GM06990 (cell line): ENCODE measurements at regions not wholly inside any gene's neighbourhood (a gene's known extent, or its start where the extent isn't known, plus 50 kb on each side); places are given as distances from the start of the nearest gene placed in this dataset.

ENCODE experiments used
- DNase-seq: peaks from one replicate; pipeline ENCODE4 v3.0.0-alpha.2; 2011; ENCODE audit not compliant: insufficient read length; ENCODE audit errors: extremely low read depth
- H3K27me3 ChIP-seq: replicated peaks from 2 replicates; pipeline ENCODE4 v1.6.0; 2011; ENCODE audit warnings: low read length; ENCODE audit not compliant: control insufficient read depth, insufficient read depth
- H3K36me3 ChIP-seq: 2 replicates; pipeline ENCODE4 v1.5.1; 2011; ENCODE audit warnings: low read length; ENCODE audit not compliant: control insufficient read depth, insufficient read depth
- H3K4me3 ChIP-seq: replicated peaks from 2 replicates; pipeline ENCODE4 v1.5.1; 2011; ENCODE audit warnings: low read depth, mild to moderate bottlenecking, control low read depth, low read length
- CTCF ChIP-seq: IDR thresholded peaks from 2 replicates; pipeline ENCODE4 v1.5.1; 2011; ENCODE audit warnings: low read length, control low read depth, mild to moderate bottlenecking, inconsistent platforms; ENCODE audit not compliant: insufficient read depth, poor library complexity, severe bottlenecking

DNA sequence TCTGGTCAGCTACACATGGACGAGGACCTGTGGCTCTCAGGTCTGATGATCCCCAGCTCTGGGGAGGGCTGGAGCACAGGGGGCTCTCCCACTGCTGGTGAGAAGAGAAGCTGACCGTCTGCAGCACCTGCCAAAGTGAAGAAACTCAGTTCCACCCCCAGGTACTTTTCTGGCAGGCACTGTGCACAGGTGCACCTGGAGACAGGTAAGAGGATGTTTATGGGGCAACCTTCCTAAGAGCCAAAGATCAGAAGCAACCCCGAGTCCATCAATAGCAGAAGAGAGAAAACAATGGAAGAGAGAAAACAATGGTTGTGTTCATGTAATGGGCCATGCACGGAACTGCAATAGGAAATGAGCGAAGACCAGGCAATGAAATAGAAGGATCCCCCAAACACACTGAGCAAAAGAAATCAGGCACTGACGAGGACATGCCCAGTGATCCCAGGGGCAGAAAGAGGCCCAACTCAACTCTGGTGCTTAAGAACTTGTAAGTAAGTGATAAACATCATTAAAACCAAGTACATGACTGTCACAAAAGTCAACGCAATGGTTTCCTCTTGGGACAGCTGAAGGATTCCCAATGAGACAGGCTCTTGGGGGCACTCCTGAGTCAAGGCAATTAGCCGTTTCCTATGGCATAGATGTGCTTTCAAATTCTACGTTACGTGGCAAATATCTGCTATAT lies 95.0 kb upstream of the ALDH1A3 start:
- no peaks in the 10 kb centered on the region for H3K36me3 ChIP-seq
- no peak for TF ChIP-seq CTCF
- H3K4me3 ChIP-seq: no peak overlapping the region
- DNase-seq: no peak
- H3K27me3 ChIP-seq: peaks cover 3% of the 10 kb centered on the region

DNA sequence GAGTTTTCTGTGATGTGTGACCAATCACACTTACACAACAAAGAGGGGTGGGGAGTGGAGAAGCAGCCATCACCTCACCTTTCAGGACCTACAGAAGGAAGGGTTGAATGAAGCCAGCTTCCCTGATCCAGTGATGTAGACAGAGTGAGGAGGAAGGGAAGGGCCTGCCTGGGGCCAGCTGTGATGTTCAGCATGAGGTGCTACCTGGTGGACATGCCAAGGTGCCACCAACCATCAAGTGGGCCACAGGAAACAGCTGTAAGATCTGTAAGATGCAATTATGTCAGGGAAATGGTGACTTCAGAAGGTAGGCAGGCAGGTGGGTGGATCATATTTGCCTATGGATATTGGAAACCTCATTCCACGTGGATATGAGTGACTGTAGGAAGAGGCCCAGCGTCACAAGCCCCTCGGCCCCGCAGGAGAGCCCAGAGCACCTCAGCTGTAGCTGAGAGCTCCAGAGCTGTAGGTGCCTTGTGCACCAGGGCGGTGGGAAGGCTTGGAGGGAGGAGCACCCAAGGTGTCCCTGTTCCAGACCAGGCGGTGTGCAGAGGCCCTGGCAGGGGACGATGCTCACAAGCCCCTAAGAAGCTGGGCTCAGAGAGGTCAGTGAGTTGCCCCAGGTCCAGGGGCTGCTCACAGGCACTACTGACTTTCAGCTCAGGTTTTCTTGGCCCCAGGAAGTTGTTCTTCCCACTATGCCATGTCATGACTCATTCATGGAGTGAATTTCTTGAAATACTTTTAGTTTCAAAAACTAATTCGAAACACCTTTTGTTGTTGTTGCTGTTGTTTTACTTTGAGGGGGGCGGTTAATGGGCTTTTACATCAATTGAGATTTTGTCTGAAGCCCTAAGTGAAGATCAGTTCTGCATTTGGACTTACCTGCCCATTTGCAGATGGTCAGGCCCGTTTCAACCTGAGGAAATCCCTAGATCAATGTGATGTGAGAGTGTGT lies 94.2 kb upstream of the ALDH1A3 start:
- no peak for DNase-seq
- H3K36me3 ChIP-seq: no peaks in the 10 kb centered on the region
- peaks cover 3% of the 10 kb centered on the region for H3K27me3 ChIP-seq
- H3K4me3 ChIP-seq: no peak overlapping the region
- TF ChIP-seq CTCF: no peak

- H3K36me3 ChIP-seq: no peaks in the 10 kb centered on the region
- no peak for TF ChIP-seq CTCF
- DNase-seq: no peak
- no peak overlapping the region for H3K4me3 ChIP-seq
- peaks cover 3% of the 10 kb centered on the region for H3K27me3 ChIP-seq
These were observed 93.5 kb upstream of the ALDH1A3 start for GRCh38 chr15:100786139-100786531.

DNA sequence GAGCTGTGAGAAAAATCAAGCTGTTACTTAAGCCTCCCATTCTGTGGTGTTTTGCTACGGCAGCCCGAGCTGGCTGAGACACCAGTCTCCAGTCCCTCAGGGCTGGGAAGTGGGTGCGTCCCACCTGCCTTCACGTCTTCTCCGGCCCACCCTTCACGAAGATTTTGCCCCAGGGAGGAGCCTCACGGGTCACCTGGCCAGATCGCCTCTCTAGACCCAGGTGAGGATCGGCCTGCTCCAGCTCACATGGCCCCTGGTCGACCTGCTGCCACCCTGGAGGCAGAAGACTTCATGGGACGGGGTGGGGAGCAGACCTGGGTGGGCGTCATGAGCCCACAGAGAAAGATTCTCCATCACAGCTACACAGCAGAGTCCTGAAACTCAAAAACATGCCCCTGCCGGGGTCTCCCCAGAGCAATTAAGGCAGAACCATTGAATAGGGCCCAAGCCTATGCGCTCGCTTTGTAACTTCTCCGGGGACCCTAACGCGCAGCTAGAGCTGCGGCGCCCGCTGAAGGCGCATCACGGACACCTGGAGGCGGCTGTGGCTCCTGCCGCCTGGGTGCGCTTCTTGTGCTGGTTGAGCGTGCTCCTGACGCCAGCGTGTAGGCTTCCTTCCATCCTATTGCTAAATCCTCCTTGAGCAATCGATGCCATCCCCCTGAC lies 92.6 kb upstream of the ALDH1A3 start:
- no peak for TF ChIP-seq CTCF
- Histone ChIP-seq H3K4me3 (no peak overlapping the region), H3K27me3 (peaks cover 2% of the 10 kb centered on the region), H3K36me3 (no peaks in the 10 kb centered on the region)
- DNase-seq: no peak

DNA sequence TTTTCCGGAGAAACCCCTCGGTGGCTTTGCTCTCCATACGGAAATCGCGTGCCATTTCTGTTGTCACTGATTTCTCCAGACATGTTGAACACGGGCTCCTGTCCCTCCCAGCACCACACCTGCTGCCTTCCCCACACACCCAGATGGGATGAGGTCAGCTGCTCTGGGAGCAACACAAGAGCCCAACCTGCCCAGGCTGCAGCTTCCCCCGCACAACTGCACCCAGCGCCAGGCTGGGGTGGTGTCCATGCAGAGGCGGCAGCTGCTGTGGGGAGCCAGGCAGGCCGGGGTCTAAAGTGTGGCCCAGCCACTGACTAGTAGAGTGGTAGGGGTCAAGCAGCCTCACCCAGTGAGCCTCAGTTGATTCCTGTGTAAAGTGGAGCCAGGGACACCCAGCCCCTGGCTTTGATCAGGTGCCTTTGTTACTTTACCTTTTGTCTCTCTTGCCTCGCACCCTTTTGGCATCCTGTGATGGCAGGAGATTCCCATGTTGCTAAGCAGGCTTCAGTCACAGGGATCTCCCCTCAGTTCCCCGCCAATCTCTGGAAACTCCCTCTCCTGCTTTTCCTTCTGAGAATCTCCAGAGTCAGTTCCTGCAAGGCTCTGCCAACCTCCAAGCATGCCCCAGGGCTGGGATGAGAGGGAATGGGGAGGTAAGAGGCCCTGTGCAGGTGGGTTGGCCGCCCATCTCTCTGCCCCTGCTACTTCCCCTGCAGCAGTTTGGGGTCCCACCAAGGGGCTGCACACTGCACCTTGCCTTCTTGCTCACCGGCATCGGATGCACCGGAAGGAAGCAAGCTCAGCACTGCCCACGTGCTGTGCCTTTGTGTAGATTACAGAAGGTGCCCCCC lies 91.8 kb upstream of the ALDH1A3 start:
- no peak for DNase-seq
- peaks cover 2% of the 10 kb centered on the region for H3K27me3 ChIP-seq
- no peak for TF ChIP-seq CTCF
- no peaks in the 10 kb centered on the region for H3K36me3 ChIP-seq
- no peak overlapping the region for H3K4me3 ChIP-seq
